CD4-positive, alpha-beta T cell (primary cell): ENCODE measurements at regions not wholly inside any gene's neighbourhood (a gene's known extent, or its start where the extent isn't known, plus 50 kb on each side); places are given as distances from the start of the nearest gene placed in this dataset.

Experiments used
- ATAC-seq: fragments of 200-7000 bp; cut with Tn5 transposase; one replicate; pipeline ENCODE4 v1.10.0; 2022; ENCODE audit warnings: mild to moderate bottlenecking; ENCODE audit not compliant: poor library complexity
- CTCF ChIA-PET: fragments of 350-600 bp; sonication (Branson Sonifier 250); formaldehyde crosslinking; loops from one replicate; lab custom pipeline; 2021; ENCODE audit warnings: antibody characterized with exemption, inconsistent platforms; lab: Charles Lee
- POLR2A ChIA-PET: fragments of 350-600 bp; sonication (Branson Sonifier 250); formaldehyde crosslinking; loops from one replicate; lab custom pipeline; 2021; ENCODE audit warnings: antibody characterized with exemption, inconsistent platforms; lab: Charles Lee
- DNase-seq, 14 experiments: peaks; one replicate each; pipeline ENCODE4 v3.0.0-alpha.2; 2013 to 2020; ENCODE audit warnings: mixed read lengths in 2 of 14
- H3K27ac ChIP-seq, 2 donors: one replicate each; pipeline versions ENCODE4 v1.5.1 to v1.7.0; 2013; ENCODE audit warnings: low read length in 2 of 2, low read depth in 1 of 2, mild to moderate bottlenecking in 1 of 2
- H3K27me3 ChIP-seq, 2 experiments: 1 replicate in 1 of 2; 2 replicates in 1 of 2; pipeline versions ENCODE4 v1.6.1 to v1.7.0; 2013; ENCODE audit warnings: low read length in 2 of 2, control low read depth in 1 of 2, mild to moderate bottlenecking in 1 of 2, moderate library complexity in 1 of 2; ENCODE audit not compliant: insufficient read depth in 2 of 2, control insufficient read depth in 1 of 2
- H3K36me3 ChIP-seq: one replicate; pipeline ENCODE4 v1.6.1; 2013; ENCODE audit warnings: low read length, control low read depth; ENCODE audit not compliant: insufficient read depth
- H3K4me1 ChIP-seq: one replicate; pipeline ENCODE4 v1.6.1; 2013; ENCODE audit warnings: low read length, control low read depth; ENCODE audit not compliant: insufficient read depth
- H3K4me3 ChIP-seq: one replicate; pipeline ENCODE4 v1.5.1; 2013; ENCODE audit warnings: mild to moderate bottlenecking, low read length, moderate library complexity
- H3K9me3 ChIP-seq, 2 experiments: 1 replicate in 1 of 2; 2 replicates in 1 of 2; pipeline versions ENCODE4 v1.6.1 to v1.7.0; 2013; ENCODE audit warnings: low read length in 2 of 2, mild to moderate bottlenecking in 2 of 2, control low read depth in 1 of 2, moderate library complexity in 1 of 2; ENCODE audit not compliant: control insufficient read depth in 1 of 2, insufficient read depth in 1 of 2
- H3K27ac Mint-ChIP-seq: one replicate; pipeline ENCODE4 v1.8.0; 2020; ENCODE audit warnings: mixed read lengths
- H3K27me3 Mint-ChIP-seq: one replicate; pipeline ENCODE4 v1.8.0; 2021; ENCODE audit warnings: mixed read lengths
- H3K36me3 Mint-ChIP-seq: one replicate; pipeline ENCODE4 v1.8.0; 2021; ENCODE audit warnings: low read depth, mixed read lengths
- H3K4me1 Mint-ChIP-seq: one replicate; pipeline ENCODE4 v1.8.0; 2021; ENCODE audit warnings: low read depth, mixed read lengths
- H3K4me3 Mint-ChIP-seq: one replicate; pipeline ENCODE4 v1.8.0; 2020; ENCODE audit warnings: mild to moderate bottlenecking, mixed read lengths
- H3K9me3 Mint-ChIP-seq: one replicate; pipeline ENCODE4 v1.8.0; 2020; ENCODE audit warnings: mixed read lengths
- intact Hi-C, 2 experiments: fragments of 100-400 bp; cut with DNase I in 1 of 2; cut with micrococcal nuclease in 1 of 2; formaldehyde crosslinking; loops; one replicate each; pipeline versions ENCODE4 v1.15.1 to v1.9.0; 2023 to 2025; cut with DNase I, micrococcal nuclease
- TF ChIP-seq, protein P1 (sequence below): fragments of 200-600 bp; IDR thresholded peaks from one replicate; pipeline ENCODE4 v1.8.0; 2022; ENCODE audit warnings: antibody characterized with exemption, mild to moderate bottlenecking

DNA sequence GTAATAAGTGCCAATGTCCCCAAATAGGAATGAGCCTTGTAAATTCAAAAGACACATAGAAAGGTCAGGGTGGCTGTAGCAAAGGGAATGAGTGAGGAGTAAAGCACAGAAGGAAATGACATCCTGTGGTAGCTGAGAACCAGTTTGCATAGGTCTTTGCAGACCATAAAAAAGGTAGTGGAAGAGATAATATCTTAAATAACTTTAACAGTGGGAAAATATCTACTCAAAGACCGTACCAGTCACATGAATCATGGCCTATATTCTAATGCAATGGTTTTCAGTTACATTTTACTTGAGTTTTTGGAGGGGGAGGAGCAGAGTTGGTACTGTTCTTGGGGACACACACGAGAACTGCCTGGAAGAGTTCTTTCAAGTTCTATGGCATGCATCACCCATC is 297.3 kb upstream of the ADAMTS9 start:
- H3K27ac Mint-ChIP-seq = no peak overlapping the region
- ChIA-PET CTCF (no interaction called here), POLR2A (no interaction called here)
- DNase-seq = no peak
- Histone ChIP-seq H3K4me3 (no peak overlapping the region), H3K27me3 (no peaks in the 10 kb centered on the region), H3K9me3 (peaks cover 0 to 4% of the 10 kb centered on the region in 2 experiments), H3K4me1 (no peaks in the 10 kb centered on the region), H3K36me3 (no peaks in the 10 kb centered on the region), H3K27ac (no peak overlapping the region)
- H3K4me1 Mint-ChIP-seq = no peaks in the 10 kb centered on the region
- no peak overlapping the region for H3K4me3 Mint-ChIP-seq
- peaks cover 3% of the 10 kb centered on the region for H3K9me3 Mint-ChIP-seq
- no peak for ATAC-seq
- TF ChIP-seq, protein P1, sequence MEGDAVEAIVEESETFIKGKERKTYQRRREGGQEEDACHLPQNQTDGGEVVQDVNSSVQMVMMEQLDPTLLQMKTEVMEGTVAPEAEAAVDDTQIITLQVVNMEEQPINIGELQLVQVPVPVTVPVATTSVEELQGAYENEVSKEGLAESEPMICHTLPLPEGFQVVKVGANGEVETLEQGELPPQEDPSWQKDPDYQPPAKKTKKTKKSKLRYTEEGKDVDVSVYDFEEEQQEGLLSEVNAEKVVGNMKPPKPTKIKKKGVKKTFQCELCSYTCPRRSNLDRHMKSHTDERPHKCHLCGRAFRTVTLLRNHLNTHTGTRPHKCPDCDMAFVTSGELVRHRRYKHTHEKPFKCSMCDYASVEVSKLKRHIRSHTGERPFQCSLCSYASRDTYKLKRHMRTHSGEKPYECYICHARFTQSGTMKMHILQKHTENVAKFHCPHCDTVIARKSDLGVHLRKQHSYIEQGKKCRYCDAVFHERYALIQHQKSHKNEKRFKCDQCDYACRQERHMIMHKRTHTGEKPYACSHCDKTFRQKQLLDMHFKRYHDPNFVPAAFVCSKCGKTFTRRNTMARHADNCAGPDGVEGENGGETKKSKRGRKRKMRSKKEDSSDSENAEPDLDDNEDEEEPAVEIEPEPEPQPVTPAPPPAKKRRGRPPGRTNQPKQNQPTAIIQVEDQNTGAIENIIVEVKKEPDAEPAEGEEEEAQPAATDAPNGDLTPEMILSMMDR = no peak
- no peaks in the 10 kb centered on the region for H3K36me3 Mint-ChIP-seq
- intact Hi-C loops = no loop called here
- H3K27me3 Mint-ChIP-seq = no peaks in the 10 kb centered on the region

DNA sequence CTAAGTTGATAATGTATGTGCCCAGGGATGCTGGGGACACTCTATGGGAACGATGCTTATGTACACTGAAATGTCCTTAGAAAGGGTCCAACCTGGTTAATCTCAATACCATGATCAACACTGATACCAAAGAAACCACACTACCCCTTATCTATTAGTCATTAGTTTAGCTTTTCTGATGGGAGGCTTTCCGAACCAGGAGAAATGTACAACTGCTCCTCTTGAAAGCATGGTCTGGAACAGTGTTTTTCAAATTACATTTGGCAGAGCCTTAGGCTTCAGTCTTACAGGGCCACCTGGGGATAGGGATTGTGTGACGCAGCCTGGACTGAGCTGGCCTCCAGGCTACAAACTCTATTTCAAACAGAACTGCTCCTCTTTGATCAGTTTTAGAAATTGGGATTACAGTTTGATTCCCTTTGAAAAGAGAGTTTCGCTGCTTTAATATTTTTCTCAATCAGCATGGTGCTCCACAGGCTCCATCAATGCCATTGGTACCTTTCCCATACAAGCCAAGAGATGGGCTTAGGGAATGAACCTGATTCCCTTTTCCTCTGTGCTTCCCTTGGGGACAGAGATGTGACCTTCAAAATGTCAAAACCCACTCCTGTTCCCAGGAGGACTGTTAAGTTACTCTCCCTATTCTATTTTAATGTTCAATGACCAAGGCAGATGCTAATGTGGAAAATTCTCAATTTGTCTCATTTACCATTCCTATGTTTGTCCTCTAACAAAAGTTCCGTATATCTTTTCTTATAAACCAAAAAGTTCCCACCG is 296.0 kb upstream of the ADAMTS9 start:
- no peaks in the 10 kb centered on the region for H3K4me1 ChIP-seq
- POLR2A ChIA-PET = no interaction called here
- no peaks in the 10 kb centered on the region for H3K27me3 Mint-ChIP-seq

DNA sequence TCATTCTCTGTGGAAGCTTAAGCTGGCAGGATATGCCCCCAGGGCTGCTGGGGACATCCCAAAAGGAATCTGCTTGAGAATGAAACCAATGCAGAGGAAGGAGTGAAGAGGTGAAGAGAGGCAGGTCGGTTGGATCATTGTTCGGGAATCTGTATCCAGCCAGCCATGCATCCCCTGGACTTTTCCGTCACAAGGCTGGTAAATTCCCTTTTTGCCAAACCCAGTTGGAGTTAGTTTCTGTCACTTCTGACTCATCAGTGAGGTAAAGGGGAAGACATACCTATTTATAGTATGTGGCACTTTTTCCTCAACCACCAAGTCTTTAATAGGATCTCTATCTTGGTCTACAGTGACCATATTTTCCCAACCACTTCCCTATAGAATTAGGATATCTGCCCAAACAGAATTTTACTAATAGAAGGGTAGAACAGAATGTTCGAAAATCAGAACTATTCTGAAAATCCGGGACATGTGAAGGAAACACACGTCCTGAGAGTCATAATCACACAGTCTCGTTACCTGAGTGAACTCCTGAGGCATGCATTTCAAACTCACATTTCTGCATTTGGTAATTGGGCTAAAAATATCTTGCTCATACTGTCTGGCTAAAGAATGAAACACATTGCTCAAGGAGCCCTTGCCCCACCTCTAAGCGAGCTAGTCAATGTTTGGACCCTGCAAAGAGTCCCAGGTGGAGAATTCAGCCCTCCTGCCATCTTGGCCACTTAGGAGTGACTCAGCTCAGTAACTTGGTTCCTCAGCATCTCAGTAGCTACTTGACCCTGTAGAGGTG is 289.7 kb upstream of the ADAMTS9 start:
- Histone ChIP-seq H3K36me3 (no peaks in the 10 kb centered on the region), H3K27ac (no peak overlapping the region), H3K4me3 (no peak overlapping the region), H3K4me1 (no peaks in the 10 kb centered on the region), H3K9me3 (no peaks in the 10 kb centered on the region), H3K27me3 (no peaks in the 10 kb centered on the region)
- intact Hi-C loops = no loop called here
- Mint-ChIP-seq H3K36me3 (no peaks in the 10 kb centered on the region), H3K4me1 (no peaks in the 10 kb centered on the region), H3K9me3 (peaks cover 7% of the 10 kb centered on the region), H3K27me3 (no peaks in the 10 kb centered on the region), H3K27ac (no peak overlapping the region), H3K4me3 (no peak overlapping the region)
- ChIA-PET CTCF (no interaction called here), POLR2A (no interaction called here)
- ATAC-seq = no peak
- TF ChIP-seq, protein P1 = no peak
- no peak for DNase-seq

More for the DNA sequence above, 296.0 kb upstream of the ADAMTS9 start:
- TF ChIP-seq, protein P1 = no peak
- Histone ChIP-seq H3K27ac (no peak overlapping the region), H3K9me3 (peaks cover 0 to 4% of the 10 kb centered on the region in 2 experiments), H3K27me3 (no peaks in the 10 kb centered on the region), H3K4me3 (no peak overlapping the region), H3K36me3 (no peaks in the 10 kb centered on the region)
- Mint-ChIP-seq H3K9me3 (peaks cover 3% of the 10 kb centered on the region), H3K4me3 (no peak overlapping the region), H3K4me1 (no peaks in the 10 kb centered on the region), H3K36me3 (no peaks in the 10 kb centered on the region), H3K27ac (no peak overlapping the region)
- CTCF ChIA-PET = interaction anchor here (1.3 kb wide), 1 partner anchor 14 kb away, joined by 3 read pairs; no protein-coding TSS in a partner anchor
- DNase-seq (no peak), ATAC-seq (no peak)
- intact Hi-C loops = no loop called here
